Body of pancreas (tissue), 4 donors: ENCODE measurements at regions not wholly inside any gene's neighbourhood (a gene's known extent, or its start where the extent isn't known, plus 50 kb on each side); places are given as distances from the start of the nearest gene placed in this dataset.

Source experiments
- POLR2A ChIP-seq, 3 donors: fragments of 450-650 bp; IDR thresholded peaks; one replicate each; pipeline ENCODE4 v1.6.1; 2016; ENCODE audit warnings: antibody characterized with exemption in 3 of 3, mild to moderate bottlenecking in 2 of 3
- TF ChIP-seq, protein P1 (sequence below), 7 experiments: fragments of 450-650 bp in 4 of 7; fragments of 200-600 bp in 3 of 7; sonication (generic) in 3 of 7; IDR thresholded peaks; one replicate each; pipeline ENCODE4 v1.5.1; 2016 to 2019; ENCODE audit warnings: antibody characterized with exemption in 7 of 7

DNA sequence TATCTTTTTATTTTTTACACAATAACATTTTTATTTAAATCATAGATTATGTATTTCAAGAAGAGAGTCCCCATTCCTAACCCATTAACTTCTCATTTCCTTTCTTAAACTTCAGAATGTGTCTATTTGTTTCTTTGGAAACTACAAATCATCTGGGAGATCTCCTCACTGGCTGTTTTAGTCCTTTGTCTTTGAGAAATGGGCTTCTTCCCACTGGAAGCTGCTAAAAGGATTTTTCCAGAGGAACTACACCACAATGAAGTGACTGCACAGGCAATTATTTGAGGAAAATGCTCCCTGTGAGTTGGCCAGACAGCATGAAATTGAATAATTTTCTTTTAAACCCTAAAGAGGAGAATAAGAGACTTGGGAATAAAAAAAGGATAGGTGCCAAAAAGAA, 119.1 kb downstream of the TENT5A start:
- TF ChIP-seq, protein P1, sequence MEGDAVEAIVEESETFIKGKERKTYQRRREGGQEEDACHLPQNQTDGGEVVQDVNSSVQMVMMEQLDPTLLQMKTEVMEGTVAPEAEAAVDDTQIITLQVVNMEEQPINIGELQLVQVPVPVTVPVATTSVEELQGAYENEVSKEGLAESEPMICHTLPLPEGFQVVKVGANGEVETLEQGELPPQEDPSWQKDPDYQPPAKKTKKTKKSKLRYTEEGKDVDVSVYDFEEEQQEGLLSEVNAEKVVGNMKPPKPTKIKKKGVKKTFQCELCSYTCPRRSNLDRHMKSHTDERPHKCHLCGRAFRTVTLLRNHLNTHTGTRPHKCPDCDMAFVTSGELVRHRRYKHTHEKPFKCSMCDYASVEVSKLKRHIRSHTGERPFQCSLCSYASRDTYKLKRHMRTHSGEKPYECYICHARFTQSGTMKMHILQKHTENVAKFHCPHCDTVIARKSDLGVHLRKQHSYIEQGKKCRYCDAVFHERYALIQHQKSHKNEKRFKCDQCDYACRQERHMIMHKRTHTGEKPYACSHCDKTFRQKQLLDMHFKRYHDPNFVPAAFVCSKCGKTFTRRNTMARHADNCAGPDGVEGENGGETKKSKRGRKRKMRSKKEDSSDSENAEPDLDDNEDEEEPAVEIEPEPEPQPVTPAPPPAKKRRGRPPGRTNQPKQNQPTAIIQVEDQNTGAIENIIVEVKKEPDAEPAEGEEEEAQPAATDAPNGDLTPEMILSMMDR (IDR thresholded peaks at IDR 0.05) = no peak
- TF ChIP-seq POLR2A (IDR thresholded peaks at IDR 0.05) = no peak
